ENCODE measurements at regions not wholly inside any gene's neighbourhood (a gene's known extent, or its start where the extent isn't known, plus 50 kb on each side); places are given as distances from the start of the nearest gene placed in this dataset.

DNA sequence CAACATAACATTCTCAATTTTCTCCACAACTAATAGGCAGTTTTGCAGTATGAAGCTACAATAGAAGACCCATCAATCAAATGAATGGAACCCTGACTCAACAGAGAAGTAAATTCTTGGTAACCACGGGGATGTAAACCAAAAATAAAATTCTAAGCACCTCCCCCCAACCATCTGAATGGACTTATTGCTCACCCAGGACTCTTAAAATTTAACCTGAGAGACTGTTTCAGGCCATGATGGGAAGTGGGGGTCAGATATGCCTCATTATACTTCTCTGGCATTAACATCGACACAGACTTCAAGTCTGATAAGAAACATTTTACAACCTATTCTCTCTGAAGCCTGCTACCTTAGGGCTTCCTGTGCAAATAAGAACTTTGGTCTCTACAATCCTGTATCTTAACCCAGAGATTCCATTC is 620.9 kb downstream of the TLL1 start:
- TF ChIP-seq POLR2AphosphoS5 (IDR thresholded peaks at IDR 0.05) (no peak), POLR2A (IDR thresholded peaks at IDR 0.05; ENCODE audit: low read depth) (no peak)
- TF ChIP-seq, protein P1, sequence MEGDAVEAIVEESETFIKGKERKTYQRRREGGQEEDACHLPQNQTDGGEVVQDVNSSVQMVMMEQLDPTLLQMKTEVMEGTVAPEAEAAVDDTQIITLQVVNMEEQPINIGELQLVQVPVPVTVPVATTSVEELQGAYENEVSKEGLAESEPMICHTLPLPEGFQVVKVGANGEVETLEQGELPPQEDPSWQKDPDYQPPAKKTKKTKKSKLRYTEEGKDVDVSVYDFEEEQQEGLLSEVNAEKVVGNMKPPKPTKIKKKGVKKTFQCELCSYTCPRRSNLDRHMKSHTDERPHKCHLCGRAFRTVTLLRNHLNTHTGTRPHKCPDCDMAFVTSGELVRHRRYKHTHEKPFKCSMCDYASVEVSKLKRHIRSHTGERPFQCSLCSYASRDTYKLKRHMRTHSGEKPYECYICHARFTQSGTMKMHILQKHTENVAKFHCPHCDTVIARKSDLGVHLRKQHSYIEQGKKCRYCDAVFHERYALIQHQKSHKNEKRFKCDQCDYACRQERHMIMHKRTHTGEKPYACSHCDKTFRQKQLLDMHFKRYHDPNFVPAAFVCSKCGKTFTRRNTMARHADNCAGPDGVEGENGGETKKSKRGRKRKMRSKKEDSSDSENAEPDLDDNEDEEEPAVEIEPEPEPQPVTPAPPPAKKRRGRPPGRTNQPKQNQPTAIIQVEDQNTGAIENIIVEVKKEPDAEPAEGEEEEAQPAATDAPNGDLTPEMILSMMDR (IDR thresholded peaks at IDR 0.05) = no peak

Data from esophagus muscularis mucosa (tissue), 3 donors.